ENCODE measurements at regions not wholly inside any gene's neighbourhood (a gene's known extent, or its start where the extent isn't known, plus 50 kb on each side); places are given as distances from the start of the nearest gene placed in this dataset.

- no peak for ATAC-seq
- DNase-seq (ENCODE audit: low spot score), result no peak
Measured at GRCh38 chr3:16658004-16658924, 53.0 kb upstream of the DAZL start.

DNA sequence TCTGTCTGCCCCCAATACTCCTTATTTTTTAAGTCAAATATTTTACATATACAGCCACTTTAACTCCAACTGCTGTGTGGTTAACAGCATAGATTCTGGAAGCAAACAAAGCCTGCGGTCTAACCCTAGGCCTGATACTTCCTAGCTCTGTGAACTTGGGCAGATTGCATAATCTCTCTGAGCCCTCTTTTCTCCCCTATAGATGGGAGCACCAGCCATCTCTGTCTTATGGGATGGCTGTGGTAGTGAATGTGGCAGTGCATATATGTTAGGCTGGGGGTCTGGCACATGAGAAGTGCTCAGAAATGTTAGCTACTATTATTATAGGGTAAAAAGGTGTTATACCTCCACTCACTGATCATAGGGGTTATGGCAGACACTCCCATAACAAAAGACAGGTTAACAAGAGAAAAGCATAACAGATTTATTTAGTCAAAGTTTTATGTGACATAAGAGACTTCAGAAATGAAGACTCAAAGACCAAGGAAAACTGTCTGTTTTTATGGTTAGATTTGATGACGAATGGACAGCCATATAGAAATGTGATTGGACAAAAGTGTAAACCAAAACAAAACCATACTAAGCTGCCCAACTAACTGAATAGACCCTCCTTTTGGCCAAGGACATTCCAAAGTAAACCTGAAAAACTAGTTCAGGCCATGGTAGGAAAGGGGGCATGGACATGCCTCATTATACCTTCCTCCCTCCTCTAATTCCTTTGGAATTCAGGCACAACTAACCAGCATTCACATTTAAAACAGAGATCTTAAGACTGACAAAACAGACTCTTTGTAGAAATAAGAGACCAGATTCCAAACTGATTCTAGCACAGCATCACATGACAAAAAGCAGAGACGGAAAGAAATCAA is 53.9 kb upstream of the DAZL start:
- DNase-seq (ENCODE audit: low spot score) (no peak), ATAC-seq (no peak)

GRCh38 chr3:16663854-16664712 is 58.9 kb upstream of the DAZL start:
- ATAC-seq (no peak), DNase-seq (ENCODE audit: low spot score) (no peak)

- no peak for ATAC-seq
- no peak for DNase-seq (ENCODE audit: low spot score)
Measured at GRCh38 chr3:16665282-16665741, 60.1 kb upstream of the DAZL start.

DNA sequence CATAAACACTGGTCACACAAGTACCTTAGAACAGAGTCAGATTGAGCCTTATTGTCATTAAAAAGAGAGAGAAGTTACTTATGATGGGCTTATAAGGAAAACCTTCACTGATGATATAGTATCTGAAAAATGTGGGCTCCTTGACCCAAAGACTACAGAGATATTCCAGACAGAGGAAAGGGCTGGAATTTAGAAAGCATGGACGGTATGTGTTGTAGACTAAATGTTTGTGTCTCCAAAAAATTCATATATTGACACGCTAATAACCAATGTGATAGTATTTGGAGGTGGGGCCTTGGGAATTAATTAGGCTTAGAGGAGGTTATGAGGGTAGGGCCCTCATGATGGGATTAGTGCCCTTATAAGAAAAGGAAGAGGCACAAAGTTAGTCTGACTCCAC is 61.0 kb upstream of the DAZL start:
- ATAC-seq (no peak), DNase-seq (ENCODE audit: low spot score) (no peak)

DNA sequence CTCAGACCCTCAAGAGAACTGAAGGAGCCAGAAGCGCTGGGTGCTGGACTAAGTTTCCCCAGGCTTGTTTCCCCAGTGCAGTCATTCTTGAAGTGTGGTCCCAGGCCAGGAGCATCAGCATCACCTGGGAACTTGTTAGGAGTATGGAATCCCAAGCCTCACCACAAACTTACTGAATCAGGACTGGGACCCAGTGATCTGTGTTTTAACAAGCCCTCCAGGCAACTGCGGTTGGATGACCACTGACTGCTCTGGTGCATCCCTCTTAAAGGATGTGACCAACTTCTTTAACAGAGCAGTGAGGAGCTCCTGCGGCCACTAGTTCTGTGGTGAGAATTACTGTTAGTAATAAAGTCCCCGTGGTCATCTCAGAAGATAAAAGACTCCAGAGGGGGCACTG is 62.4 kb upstream of the DAZL start:
- ATAC-seq, result no peak
- DNase-seq (ENCODE audit: low spot score), result no peak

GRCh38 chr3:16668776-16669545 is 63.7 kb upstream of the DAZL start:
- no peak for DNase-seq (ENCODE audit: low spot score)
- ATAC-seq, result no peak

- DNase-seq (ENCODE audit: low spot score) (no peak), ATAC-seq (no peak)
Measured at GRCh38 chr3:16670191-16670590, 65.0 kb upstream of the DAZL start.

DNA sequence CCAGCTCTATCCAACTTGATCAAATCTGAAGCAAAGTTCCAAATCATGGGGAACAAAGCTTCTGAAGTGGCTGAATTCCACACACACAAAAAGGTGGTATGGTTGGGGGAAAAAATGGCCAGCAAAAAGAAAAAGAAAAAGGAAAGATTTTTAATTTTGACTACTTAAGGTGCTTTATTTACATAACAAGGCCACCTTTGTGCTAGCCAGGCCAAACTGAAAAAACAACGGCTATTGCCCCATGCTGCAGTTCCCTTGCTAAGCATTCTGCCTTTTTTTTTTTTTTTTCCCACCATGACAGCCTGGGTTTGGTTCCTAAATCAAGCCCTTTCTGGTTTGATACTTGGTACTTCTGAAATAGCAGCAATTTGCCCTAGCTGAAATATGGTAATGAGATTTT is 66.5 kb upstream of the DAZL start:
- no peak for DNase-seq (ENCODE audit: low spot score)
- no peak for ATAC-seq

DNA sequence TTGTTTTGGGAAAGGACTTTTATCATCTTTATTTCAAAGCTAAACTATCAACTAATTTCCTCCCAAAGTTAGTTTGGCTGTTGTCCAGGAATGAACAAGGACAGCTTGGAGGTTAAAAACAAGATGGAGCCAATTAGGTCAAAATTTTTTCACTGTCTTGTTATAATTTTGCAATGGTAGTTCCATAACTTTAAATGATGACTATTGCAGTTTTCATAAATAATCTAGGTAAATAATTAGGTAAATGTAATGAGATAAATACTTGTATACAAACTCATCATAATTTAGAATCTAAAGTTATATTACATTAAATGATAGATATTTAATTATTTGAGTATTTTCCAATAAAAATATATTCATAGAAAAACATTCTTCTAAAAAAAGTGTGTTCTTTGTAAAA is 68.3 kb upstream of the DAZL start:
- ATAC-seq (no peak), DNase-seq (ENCODE audit: low spot score) (no peak)

DNA sequence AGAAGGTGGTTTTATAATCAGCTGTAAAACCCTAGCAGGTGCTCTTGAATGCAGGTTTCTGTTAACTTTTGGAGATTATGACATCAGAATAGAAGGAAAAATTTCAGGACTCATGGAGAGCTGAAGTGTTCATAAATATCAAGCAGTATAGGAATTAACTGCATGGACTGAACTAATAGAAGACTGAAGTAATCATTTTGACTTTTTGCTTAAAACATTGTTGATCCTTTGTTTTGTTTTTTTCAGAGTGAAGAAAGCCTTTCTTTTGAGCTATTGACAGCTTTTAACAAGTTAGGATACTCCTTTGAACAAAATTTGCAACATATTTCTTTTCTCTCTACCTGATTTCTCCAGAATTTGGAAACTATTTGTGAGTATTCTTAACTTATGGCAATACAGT is 70.6 kb upstream of the DAZL start:
- DNase-seq (ENCODE audit: low spot score) (no peak), ATAC-seq (no peak)

DNA sequence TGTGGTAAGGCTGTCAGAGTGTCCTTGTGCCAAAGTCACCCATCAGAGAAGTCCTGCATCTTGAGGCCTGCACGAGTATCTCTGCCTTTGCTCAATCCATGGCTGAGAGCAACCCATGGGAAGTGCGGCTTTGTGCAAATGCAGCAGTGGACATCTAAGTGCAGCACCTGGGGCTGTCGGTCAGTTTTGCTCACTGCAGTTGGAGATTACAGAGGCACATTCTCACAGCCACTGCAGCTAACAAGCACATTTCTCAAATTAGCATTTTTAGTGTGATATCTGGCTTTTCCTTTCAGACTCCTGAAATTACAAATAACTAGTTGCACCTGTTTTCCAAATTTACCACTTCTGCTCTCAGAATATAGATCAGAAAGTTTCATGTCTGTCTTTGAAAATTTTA is 81.5 kb upstream of the DAZL start:
- DNase-seq (ENCODE audit: low spot score) (no peak), ATAC-seq (no peak)

- DNase-seq (ENCODE audit: low spot score), result no peak
- ATAC-seq, result no peak
Measured at GRCh38 chr3:16687221-16687620, 82.0 kb upstream of the DAZL start.

DNA sequence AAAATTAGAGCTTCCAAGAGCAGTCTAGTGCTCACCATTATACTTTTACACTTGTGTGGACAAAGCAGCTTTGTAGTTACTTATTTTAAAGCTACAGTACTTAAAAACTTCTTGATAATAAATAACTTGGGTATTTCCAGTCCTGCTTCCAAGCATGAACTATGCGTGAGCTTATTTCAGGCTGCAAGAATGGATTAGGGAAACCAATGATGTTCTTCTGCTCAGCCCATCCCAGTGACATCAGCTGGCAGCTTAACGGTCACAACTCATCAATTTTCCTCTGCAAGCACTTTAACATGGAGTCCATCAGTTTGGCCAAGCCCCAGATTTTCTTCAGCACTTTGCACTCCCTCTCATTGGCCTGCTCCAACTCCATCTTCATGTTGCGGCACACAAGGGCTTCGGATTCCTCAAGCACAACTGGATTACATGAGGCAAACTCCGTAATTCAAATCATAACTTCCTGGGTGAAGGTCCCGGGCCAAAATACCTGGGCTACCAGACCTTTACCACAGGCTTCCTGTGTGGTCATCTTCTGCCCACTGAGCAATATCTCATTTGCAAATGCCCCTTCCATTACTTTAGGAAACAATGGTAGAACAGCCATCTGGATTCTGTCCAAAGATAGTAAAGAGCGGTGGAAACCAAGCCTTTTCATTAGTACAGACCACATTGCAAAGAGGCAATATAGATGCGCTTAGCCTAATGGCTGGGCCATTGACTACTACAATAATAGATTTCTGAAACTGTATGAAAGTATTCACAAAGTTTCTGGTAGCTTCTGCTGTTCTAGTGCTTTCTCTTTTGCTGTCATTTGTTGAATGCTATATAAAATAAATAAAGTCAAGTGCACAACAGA is 87.5 kb upstream of the DAZL start:
- DNase-seq (ENCODE audit: low spot score) (no peak), ATAC-seq (no peak)

GRCh38 chr3:16693820-16694219 is 88.6 kb upstream of the DAZL start:
- no peak for ATAC-seq
- no peak for DNase-seq (ENCODE audit: low spot score)

DNA sequence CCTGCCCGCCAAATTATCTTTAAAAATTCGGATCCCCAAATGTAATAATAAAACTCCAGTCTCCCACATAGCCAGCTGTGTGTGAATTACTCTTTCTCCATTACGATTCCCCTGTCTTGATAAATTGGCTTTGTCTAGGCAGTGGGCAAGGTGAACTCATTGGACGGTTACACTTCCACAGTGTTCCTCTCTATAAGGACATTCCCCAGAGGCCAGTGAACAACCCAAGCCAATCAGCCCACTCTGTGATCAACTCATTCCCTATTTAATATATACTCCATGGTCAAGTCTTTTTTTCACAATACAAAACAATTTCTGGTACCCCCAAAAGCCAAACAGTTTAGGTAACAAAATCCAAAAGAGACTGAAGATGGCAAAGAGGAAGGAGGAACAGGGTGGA is 90.5 kb upstream of the DAZL start:
- ATAC-seq (no peak), DNase-seq (ENCODE audit: low spot score) (no peak)

DNA sequence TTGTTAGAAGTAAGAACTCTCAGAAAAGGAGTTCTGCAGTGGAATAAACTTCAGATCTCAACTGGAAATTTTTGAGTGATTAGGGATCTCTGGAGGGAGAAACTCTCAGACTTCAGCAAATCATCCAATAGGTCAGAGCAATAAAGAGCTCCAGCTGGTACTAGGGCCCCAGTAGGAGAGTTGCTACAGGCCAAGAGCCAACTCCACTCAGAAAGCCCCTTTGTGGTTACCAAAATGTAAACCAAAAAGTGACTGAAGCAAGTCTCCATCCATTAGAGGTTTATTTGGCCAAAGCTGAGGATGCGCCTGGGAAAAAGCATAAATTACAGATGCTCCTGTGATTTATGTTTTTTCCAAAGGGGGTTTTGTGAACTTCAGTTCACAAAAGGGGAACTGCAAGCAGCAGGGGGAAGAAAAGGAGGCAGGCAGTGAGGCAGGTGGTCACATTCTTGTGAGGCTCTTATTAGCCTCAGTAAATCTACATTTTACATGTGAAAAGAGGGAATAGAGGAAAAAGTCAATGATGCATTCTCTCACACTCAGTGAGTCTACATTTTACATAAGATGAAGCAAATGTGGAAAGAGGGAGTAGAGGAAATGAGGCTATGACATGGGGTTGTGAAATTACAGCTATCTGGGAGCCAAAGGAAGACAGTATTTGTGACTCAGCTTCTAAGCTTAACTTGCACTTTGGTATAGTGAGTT is 92.4 kb upstream of the DAZL start:
- ATAC-seq (no peak), DNase-seq (ENCODE audit: low spot score) (no peak)

DNA sequence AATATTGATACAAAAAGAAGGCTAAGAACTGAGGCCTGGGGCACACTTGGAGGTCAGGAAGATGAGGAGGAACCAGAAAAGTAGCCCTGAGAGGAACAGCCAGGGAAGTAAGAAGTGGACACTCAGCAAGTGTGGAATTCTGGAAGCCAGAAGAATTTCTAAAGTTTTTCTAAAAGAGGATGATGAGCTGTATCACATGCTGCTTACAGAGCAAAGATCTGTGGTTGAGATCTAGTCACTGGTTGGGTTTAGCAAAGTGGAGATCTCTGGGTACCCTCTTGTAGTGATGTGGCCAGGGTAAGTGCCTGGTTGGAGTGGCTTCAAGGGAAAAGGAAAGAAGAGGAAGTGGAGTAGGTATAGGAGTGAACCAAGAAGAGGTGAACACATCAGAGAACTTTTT is 95.4 kb upstream of the DAZL start:
- DNase-seq (ENCODE audit: low spot score) (no peak), ATAC-seq (no peak)

- no peak for DNase-seq (ENCODE audit: low spot score)
- no peak for ATAC-seq
Measured at GRCh38 chr3:16704941-16705340, 99.7 kb upstream of the DAZL start.
